ENCODE measurements at regions not wholly inside any gene's neighbourhood (a gene's known extent, or its start where the extent isn't known, plus 50 kb on each side); places are given as distances from the start of the nearest gene placed in this dataset.

DNA sequence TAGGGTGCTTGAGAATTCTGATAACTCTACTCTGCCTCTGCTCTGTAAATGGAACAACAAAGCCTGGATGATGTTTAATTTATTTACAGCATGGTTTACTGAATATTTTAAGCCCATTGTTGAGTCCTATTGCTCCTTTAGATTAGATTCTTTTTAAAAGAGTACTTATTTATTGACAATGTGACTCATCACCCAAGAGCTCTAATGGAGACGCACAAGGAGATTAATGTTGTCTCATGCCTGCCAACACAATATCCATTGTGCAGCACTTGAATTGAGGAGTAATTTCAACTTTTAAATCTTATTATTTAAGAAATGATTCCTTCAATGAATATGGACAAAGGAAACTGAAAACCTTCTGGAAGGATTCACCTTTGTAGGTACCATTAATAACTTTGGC lies 691.4 kb downstream of the ZBBX start:
- TF ChIP-seq POLR2AphosphoS5 (IDR thresholded peaks at IDR 0.05; ENCODE audit: low read depth, low read length) (no peak), POLR2A (IDR thresholded peaks at IDR 0.05; ENCODE audit: low read depth, low read length) (no peak), TAF1 (IDR thresholded peaks at IDR 0.05; ENCODE audit: borderline replicate concordance, low read depth, low read length) (no peak)

All from GM12892 (cell line).